Activated T-helper 2 cell treated with anti-CD3 and anti-CD28 coated beads, Interferon-gamma antibody, Interleukin-2, Interleukin-4, amounts not matched to agents 10 μg/mL and 5 μg/mL and 100 μg/mL, durations not matched to agents 14 hours and 24 hours and 36 hours (primary cell): ENCODE measurements at regions not wholly inside any gene's neighbourhood (a gene's known extent, or its start where the extent isn't known, plus 50 kb on each side); places are given as distances from the start of the nearest gene placed in this dataset.

Source experiments
- DNase-seq: peaks from one replicate; pipeline ENCODE4 v3.0.0; 2021; ENCODE audit warnings: low spot score
- H3K27ac Mint-ChIP-seq: one replicate; pipeline ENCODE4 v1.8.0; 2021; ENCODE audit warnings: mixed read lengths
- H3K27me3 Mint-ChIP-seq: one replicate; pipeline ENCODE4 v1.8.0; 2021; ENCODE audit warnings: low read depth, mixed read lengths
- H3K36me3 Mint-ChIP-seq: one replicate; pipeline ENCODE4 v1.8.0; 2021; ENCODE audit warnings: low read depth, mixed read lengths
- H3K4me1 Mint-ChIP-seq: one replicate; pipeline ENCODE4 v1.8.0; 2021; ENCODE audit warnings: low read depth, mixed read lengths
- H3K4me3 Mint-ChIP-seq: one replicate; pipeline ENCODE4 v1.8.0; 2021; ENCODE audit warnings: low read depth, mild to moderate bottlenecking, moderate library complexity, mixed read lengths
- H3K9me3 Mint-ChIP-seq: one replicate; pipeline ENCODE4 v1.8.0; 2021; ENCODE audit warnings: mixed read lengths
- intact Hi-C: fragments of 100-400 bp; cut with micrococcal nuclease; formaldehyde crosslinking; loops from one replicate; pipeline ENCODE4 v1.15.1; 2023

- Mint-ChIP-seq H3K36me3 (no peaks in the 10 kb centered on the region), H3K4me1 (peaks cover 6% of the 10 kb centered on the region), H3K9me3 (no peaks in the 10 kb centered on the region), H3K27ac (no peak overlapping the region), H3K4me3 (no peak overlapping the region), H3K27me3 (peaks cover 4% of the 10 kb centered on the region)
- intact Hi-C loops: no loop called here
- DNase-seq: no peak
Measured at GRCh38 chr15:93982226-93982727, 249.1 kb upstream of the MCTP2 start.

- Mint-ChIP-seq H3K27ac (no peak overlapping the region), H3K4me3 (no peak overlapping the region), H3K9me3 (no peaks in the 10 kb centered on the region), H3K27me3 (peaks cover 4% of the 10 kb centered on the region), H3K4me1 (peaks cover 2% of the 10 kb centered on the region), H3K36me3 (no peaks in the 10 kb centered on the region)
- no peak for DNase-seq
- intact Hi-C loops: no loop called here
Measured at GRCh38 chr15:93981706-93982105, 249.7 kb upstream of the MCTP2 start.

DNA sequence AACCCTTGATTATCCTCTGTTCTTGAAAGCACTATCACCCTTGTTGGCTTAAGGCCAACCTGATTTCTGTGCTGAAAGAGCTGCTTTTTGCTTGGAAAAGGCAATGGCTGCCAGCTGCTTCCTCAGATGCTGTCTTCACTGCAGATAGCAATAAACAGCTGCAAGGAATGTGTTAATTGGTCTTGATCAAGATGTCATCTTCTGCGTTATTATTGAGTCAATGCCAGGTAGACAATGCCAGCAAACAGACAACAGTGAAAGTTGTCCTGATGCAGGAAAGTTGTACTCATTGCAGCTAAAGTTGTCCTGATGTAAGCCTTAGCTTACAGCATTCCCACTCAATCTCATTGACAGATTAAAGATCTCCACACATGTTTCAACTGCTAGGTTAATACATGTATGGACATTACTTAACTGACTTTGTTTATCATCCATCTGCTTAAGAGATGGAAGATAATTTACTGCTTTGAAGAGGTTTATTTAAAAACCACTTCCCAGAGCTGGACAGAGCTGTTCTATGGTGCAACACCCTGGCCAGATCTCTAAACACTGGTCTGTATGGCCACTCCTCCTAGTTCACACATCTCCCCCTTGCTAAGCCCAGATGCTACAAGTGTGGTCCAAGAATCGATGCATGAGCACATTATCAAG, 251.0 kb upstream of the MCTP2 start:
- no peak for DNase-seq
- no peak overlapping the region for H3K4me3 Mint-ChIP-seq
- H3K27me3 Mint-ChIP-seq: peaks cover 4% of the 10 kb centered on the region
- no peaks in the 10 kb centered on the region for H3K36me3 Mint-ChIP-seq
- no peak overlapping the region for H3K27ac Mint-ChIP-seq
- intact Hi-C loops: no loop called here
- no peaks in the 10 kb centered on the region for H3K4me1 Mint-ChIP-seq
- H3K9me3 Mint-ChIP-seq: no peaks in the 10 kb centered on the region

DNA sequence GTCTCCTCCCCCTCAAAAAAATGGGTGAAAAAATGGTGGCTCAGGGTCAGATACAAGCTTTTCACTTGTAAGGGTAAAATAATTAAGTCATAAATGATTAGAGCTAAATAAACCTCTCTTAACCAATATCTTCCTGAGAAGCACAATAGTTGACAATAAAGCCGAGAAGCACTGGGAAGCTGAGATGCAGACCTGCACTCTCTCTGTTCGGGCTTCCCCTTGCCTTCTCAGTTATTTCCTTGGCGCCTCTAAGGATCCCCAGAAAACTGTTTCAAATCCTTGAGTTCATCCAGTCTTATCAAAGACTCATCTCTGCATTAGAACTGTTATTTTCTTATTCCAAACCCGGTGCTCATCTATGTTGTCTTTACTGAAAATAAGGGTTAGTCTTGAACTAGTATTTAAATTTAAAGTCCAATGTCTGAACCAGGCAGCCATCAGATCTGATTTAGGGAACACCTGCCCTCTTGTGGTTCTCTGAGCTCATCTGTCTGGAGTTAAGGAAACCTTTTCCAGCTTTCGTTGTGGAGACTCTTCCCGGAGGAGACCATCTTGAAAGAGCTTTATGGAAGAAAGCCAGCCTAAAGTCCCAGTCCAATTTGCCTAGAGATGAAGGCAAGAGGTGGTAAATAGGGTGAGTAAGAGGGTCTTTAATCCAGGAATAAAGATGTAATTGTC, 256.4 kb upstream of the MCTP2 start:
- H3K27ac Mint-ChIP-seq: no peak overlapping the region
- H3K27me3 Mint-ChIP-seq: no peaks in the 10 kb centered on the region
- DNase-seq: no peak
- H3K9me3 Mint-ChIP-seq: no peaks in the 10 kb centered on the region
- H3K36me3 Mint-ChIP-seq: no peaks in the 10 kb centered on the region
- H3K4me3 Mint-ChIP-seq: no peak overlapping the region
- intact Hi-C loops: no loop called here
- no peaks in the 10 kb centered on the region for H3K4me1 Mint-ChIP-seq

DNA sequence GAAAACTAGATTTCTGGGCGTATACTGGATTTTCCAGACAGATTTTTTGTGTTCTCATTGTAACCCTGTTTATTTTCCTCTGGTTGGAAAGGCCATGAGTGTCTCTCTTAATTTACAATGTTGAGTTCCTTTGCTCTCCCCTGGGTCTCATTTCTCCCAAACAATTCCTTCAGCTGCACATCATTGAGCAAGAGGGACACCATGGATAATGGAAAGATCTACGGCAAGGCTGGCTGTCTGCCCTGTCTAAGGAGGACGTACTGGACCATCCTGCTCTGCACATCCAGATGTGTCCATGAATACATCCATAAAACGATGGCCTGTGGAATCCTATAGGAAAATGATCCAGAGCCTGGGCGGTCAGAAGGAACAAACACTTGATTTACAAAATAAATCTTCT, 258.1 kb upstream of the MCTP2 start:
- Mint-ChIP-seq H3K36me3 (no peaks in the 10 kb centered on the region), H3K27me3 (no peaks in the 10 kb centered on the region), H3K4me3 (no peak overlapping the region), H3K9me3 (no peaks in the 10 kb centered on the region), H3K4me1 (no peaks in the 10 kb centered on the region), H3K27ac (no peak overlapping the region)
- DNase-seq: no peak
- intact Hi-C loops: no loop called here

DNA sequence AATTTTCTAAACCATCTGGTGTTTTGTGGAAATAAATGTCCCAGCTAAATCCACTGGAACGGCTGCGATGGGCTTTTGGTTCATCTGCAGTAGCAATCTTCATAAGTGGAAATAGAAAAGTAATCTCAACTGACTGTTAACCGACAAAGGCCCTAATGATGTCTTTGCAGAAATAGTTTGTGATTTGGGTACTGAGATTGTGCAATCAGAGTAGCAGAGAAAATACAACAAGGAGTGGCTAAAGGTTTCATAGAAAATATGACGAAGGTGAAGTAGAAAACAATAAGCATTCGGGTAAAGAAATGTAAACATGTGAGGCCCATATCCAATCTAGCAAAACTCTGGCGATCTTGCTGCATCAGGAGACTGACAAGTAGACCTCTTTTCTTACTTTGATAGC, 262.6 kb upstream of the MCTP2 start:
- Mint-ChIP-seq H3K4me1 (no peaks in the 10 kb centered on the region), H3K36me3 (no peaks in the 10 kb centered on the region), H3K9me3 (no peaks in the 10 kb centered on the region), H3K4me3 (no peak overlapping the region), H3K27ac (no peak overlapping the region), H3K27me3 (no peaks in the 10 kb centered on the region)
- DNase-seq: no peak
- intact Hi-C loops: no loop called here

DNA sequence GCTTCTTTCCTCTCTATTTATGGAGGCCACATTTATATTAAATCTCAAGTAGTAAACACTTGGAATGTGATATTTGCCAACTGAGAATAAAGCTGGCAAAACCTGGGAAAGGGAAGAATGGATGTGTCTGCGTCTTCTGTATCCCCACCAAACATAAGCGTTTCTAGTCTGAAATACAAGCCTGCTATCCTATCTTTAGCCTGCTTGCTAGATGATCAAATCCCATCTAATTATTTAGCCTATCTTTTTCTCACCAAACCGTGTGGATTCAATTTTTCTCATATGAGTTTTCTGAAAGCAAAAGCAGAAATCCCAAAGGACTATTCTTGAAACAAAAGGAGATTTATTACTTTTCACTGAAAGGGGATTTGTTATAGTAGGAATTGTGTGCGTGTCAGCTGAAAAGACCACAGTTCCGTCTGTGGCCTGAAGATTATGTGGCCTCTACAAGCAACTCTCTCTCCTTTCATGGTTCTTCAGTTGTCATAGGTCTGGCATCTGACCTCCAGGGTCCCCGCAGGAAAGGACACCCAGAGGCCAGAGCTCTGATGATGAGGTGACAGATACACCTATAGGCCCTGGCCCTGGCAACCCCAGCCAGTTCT, 266.0 kb upstream of the MCTP2 start:
- intact Hi-C loops: no loop called here
- Mint-ChIP-seq H3K27ac (no peak overlapping the region), H3K4me3 (no peak overlapping the region), H3K9me3 (no peaks in the 10 kb centered on the region), H3K36me3 (no peaks in the 10 kb centered on the region), H3K27me3 (peaks cover 3% of the 10 kb centered on the region), H3K4me1 (no peaks in the 10 kb centered on the region)
- DNase-seq: no peak

DNA sequence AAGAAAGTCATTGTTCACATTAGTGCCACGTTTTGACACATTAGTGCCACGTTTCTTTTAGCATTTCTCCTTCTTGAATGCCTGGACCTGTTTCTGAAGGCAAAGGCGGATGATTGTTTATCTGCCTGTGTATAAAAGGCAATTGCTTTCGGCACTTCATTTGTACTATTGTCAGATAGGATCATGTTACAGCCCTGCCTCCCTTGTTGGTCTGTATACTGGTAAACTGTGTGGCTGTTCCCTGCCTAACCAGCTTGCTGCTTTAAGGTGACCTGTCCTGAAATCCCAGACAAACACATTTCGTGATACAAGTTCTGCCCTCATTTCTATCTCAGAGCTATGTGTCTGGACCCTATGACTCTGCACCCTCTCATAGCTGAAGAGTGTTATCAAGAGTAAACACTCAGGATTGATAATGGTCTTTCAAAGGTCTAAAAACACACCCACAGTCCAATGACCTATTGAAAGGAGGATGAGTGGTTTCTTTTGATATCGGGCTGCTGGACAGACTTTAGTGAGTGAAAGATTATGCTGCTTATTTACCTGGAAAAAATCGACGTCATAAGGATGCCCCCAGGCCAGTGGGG, 276.3 kb upstream of the MCTP2 start:
- peaks cover 1% of the 10 kb centered on the region for H3K27me3 Mint-ChIP-seq
- H3K4me1 Mint-ChIP-seq: no peaks in the 10 kb centered on the region

GRCh38 chr15:93948726-93949125, 282.6 kb upstream of the MCTP2 start:
- DNase-seq: no peak
- no peaks in the 10 kb centered on the region for H3K36me3 Mint-ChIP-seq
- no peak overlapping the region for H3K27ac Mint-ChIP-seq
- intact Hi-C loops: no loop called here
- H3K4me3 Mint-ChIP-seq: no peak overlapping the region
- no peaks in the 10 kb centered on the region for H3K4me1 Mint-ChIP-seq
- no peaks in the 10 kb centered on the region for H3K9me3 Mint-ChIP-seq
- no peaks in the 10 kb centered on the region for H3K27me3 Mint-ChIP-seq

More for the DNA sequence above, 276.3 kb upstream of the MCTP2 start:
- Mint-ChIP-seq H3K4me3 (no peak overlapping the region), H3K9me3 (no peaks in the 10 kb centered on the region), H3K36me3 (no peaks in the 10 kb centered on the region), H3K27ac (no peak overlapping the region)
- DNase-seq: no peak
- intact Hi-C loops: no loop called here

DNA sequence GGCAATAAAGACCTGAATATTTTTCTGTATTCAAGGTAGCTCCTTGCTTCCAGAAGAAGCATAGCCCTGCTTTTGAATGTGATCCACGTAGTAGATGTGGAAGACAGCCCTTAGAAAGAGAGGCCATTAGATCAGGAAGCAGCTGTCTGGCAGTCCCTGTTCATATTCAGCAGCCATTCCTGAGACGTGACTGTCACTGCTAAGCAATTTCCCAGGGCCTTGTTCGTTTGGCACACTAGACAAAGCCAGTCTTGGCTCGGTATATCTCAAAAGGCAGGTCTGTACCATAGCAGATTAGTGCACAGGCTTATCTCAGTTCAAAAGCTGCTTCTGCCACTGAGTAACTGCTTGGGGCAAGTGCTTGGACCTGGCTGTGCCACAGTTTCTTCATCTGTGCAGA, 287.8 kb upstream of the MCTP2 start:
- intact Hi-C loops: no loop called here

GRCh38 chr15:93942269-93942694, 289.1 kb upstream of the MCTP2 start:
- Mint-ChIP-seq H3K27me3 (no peaks in the 10 kb centered on the region), H3K4me3 (no peak overlapping the region), H3K27ac (no peak overlapping the region), H3K4me1 (no peaks in the 10 kb centered on the region), H3K9me3 (no peaks in the 10 kb centered on the region), H3K36me3 (no peaks in the 10 kb centered on the region)
- DNase-seq: no peak
- intact Hi-C loops: no loop called here

More for the DNA sequence above, 287.8 kb upstream of the MCTP2 start:
- Mint-ChIP-seq H3K36me3 (no peaks in the 10 kb centered on the region), H3K4me1 (no peaks in the 10 kb centered on the region), H3K27me3 (no peaks in the 10 kb centered on the region), H3K9me3 (no peaks in the 10 kb centered on the region), H3K4me3 (no peak overlapping the region), H3K27ac (no peak overlapping the region)
- DNase-seq: no peak

GRCh38 chr15:93941697-93942096, 289.7 kb upstream of the MCTP2 start:
- Mint-ChIP-seq H3K9me3 (no peaks in the 10 kb centered on the region), H3K4me3 (no peak overlapping the region), H3K4me1 (no peaks in the 10 kb centered on the region), H3K36me3 (no peaks in the 10 kb centered on the region), H3K27ac (no peak overlapping the region), H3K27me3 (no peaks in the 10 kb centered on the region)
- DNase-seq: no peak
- intact Hi-C loops: no loop called here

GRCh38 chr15:93940226-93940625, 291.1 kb upstream of the MCTP2 start:
- Mint-ChIP-seq H3K27ac (no peak overlapping the region), H3K4me3 (no peak overlapping the region), H3K36me3 (no peaks in the 10 kb centered on the region), H3K4me1 (no peaks in the 10 kb centered on the region), H3K27me3 (no peaks in the 10 kb centered on the region), H3K9me3 (no peaks in the 10 kb centered on the region)
- no peak for DNase-seq
- intact Hi-C loops: no loop called here
